ENCODE measurements at regions not wholly inside any gene's neighbourhood (a gene's known extent, or its start where the extent isn't known, plus 50 kb on each side); places are given as distances from the start of the nearest gene placed in this dataset.

DNA sequence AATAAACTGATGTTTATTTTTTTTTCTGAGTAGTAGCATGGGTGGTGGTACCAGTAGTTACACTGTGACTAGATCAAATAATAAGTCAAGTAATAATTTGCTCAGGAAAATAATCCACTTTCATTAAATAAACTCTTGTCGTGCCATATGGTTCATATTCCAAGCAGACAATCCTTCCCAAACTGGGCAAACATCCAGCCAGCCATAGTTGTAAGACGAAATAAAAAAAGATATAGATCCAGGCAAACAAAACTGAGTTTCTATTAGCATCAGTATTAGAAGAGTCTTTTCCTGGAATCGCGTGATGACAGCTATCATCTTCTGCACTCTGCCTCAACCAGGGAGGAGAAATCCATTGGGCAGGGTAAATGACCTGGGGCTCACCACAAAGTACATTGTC lies 508.4 kb upstream of the GOT2 start:
- WGBS, 2 donors: 49 to 56% methylated on average over 4 of the region's 4 CpGs
- no peaks in the 10 kb centered on the region for H3K27me3 ChIP-seq
- no peak for DNase-seq
- no peaks in the 10 kb centered on the region for H3K4me1 ChIP-seq
- H3K4me3 ChIP-seq: no peak overlapping the region
- no peak overlapping the region for H3K27ac ChIP-seq
- no peaks in the 10 kb centered on the region for H3K36me3 ChIP-seq (replicated peaks in 1 of 2; ENCODE audit: insufficient read depth in 1 of 2, low read depth in 2 of 2)
- no peak for ATAC-seq
- intact Hi-C loops (cut with DNase I): no loop called here
- H3K9me3 ChIP-seq: no peaks in the 10 kb centered on the region
- TF ChIP-seq, protein P1, sequence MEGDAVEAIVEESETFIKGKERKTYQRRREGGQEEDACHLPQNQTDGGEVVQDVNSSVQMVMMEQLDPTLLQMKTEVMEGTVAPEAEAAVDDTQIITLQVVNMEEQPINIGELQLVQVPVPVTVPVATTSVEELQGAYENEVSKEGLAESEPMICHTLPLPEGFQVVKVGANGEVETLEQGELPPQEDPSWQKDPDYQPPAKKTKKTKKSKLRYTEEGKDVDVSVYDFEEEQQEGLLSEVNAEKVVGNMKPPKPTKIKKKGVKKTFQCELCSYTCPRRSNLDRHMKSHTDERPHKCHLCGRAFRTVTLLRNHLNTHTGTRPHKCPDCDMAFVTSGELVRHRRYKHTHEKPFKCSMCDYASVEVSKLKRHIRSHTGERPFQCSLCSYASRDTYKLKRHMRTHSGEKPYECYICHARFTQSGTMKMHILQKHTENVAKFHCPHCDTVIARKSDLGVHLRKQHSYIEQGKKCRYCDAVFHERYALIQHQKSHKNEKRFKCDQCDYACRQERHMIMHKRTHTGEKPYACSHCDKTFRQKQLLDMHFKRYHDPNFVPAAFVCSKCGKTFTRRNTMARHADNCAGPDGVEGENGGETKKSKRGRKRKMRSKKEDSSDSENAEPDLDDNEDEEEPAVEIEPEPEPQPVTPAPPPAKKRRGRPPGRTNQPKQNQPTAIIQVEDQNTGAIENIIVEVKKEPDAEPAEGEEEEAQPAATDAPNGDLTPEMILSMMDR (IDR thresholded peaks at IDR 0.05): no peak
- TF ChIP-seq POLR2A (IDR thresholded peaks at IDR 0.05): no peak

DNA sequence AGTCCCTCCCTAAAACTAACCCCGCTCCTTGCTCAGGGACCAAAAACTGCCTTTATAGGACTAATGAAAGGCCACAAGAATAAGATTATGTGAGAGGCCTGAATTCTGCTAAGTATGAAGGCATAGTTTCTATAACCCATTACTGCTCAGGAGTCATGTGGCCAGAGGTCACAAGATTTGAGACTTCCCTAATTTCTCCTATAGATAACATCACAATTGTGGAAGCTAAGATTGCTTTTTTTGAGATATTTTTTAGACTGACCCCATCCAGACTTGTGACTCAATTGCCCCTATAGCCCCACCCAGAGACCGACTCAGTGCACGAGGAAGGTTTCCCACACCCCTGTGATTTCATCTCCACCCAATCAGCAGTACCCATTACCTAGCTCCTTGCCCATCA lies 504.1 kb upstream of the GOT2 start:
- ATAC-seq (no peak), DNase-seq (no peak)
- H3K4me3 ChIP-seq: no peak overlapping the region
- 66 to 69% methylated on average over 3 of the region's 3 CpGs for WGBS, 2 donors
- H3K4me1 ChIP-seq: no peaks in the 10 kb centered on the region
- no peaks in the 10 kb centered on the region for H3K36me3 ChIP-seq (replicated peaks in 1 of 2; ENCODE audit: insufficient read depth in 1 of 2, low read depth in 2 of 2)
- intact Hi-C loops (cut with DNase I): no loop called here
- no peaks in the 10 kb centered on the region for H3K9me3 ChIP-seq
- no peak overlapping the region for H3K27ac ChIP-seq
- no peaks in the 10 kb centered on the region for H3K27me3 ChIP-seq
- TF ChIP-seq, protein P1 (IDR thresholded peaks at IDR 0.05): no peak
- no peak for TF ChIP-seq POLR2A (IDR thresholded peaks at IDR 0.05)

DNA sequence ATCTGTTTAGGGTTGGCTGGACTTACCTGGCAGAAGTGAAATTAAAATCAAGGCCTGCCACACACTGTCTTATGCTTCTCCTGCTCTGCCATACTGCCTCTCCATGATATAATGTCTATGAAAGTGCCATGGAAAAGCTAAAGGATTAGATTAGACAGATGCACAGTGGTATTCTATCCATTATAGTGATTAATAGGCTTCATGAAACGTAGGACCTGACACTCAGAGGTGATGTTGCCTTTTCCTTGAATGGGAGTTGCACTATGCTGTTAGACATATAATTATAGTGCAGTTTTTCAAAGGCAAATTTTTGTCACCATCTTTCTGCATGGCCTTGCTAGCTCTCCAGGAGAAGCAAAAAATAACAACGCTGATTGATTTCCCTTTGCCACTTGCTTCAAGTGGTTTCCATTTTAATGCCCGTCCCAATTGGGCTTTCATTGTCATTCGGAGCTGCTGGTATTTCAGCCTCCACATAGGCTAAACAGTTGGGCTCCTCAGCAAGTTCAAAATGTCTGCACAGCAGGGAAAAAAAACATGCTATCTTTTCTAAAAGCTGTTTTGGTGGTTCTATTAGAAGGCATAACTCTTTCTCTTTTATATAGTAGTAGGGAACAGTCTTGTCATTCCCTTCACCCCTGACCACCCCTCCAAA lies 502.8 kb upstream of the GOT2 start:
- DNase-seq: no peak
- 49% methylated on average over 4 of the region's 4 CpGs for WGBS, 2 donors
- no peaks in the 10 kb centered on the region for H3K36me3 ChIP-seq (replicated peaks in 1 of 2; ENCODE audit: insufficient read depth in 1 of 2, low read depth in 2 of 2)
- H3K27ac ChIP-seq: no peak overlapping the region
- H3K4me1 ChIP-seq: no peaks in the 10 kb centered on the region
- H3K4me3 ChIP-seq: no peak overlapping the region
- no peak for TF ChIP-seq POLR2A (IDR thresholded peaks at IDR 0.05)
- TF ChIP-seq, protein P1 (IDR thresholded peaks at IDR 0.05): no peak
- ATAC-seq: no peak
- no peaks in the 10 kb centered on the region for H3K9me3 ChIP-seq
- H3K27me3 ChIP-seq: no peaks in the 10 kb centered on the region
- intact Hi-C loops (cut with DNase I): no loop called here

DNA sequence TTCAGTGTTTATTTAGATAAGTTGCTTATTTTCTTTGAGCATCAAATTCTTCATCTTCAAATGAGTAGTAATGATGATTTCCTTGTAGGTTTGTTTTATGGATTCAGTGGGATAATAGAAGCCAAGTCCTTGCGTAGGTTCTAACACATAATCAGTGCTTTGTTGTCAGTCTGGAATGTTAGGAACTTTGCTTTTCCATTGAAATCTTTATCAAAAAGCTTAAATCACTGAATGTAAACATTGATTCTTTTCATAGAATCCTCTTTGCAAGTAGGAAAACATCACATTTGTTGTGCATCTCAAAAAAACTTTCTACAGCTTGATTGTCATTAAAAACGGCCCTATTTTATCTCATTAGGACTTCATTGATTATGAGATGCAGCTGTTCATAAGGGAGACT lies 490.3 kb upstream of the GOT2 start:
- ATAC-seq (no peak), DNase-seq (no peak)
- H3K36me3 ChIP-seq (replicated peaks in 1 of 2; ENCODE audit: insufficient read depth in 1 of 2, low read depth in 2 of 2): no peaks in the 10 kb centered on the region
- 12 to 24% methylated on average over 2 of the region's 2 CpGs for WGBS, 2 donors
- TF ChIP-seq, protein P1 (IDR thresholded peaks at IDR 0.05): no peak
- TF ChIP-seq POLR2A (IDR thresholded peaks at IDR 0.05): no peak
- no peaks in the 10 kb centered on the region for H3K4me1 ChIP-seq
- H3K4me3 ChIP-seq: no peak overlapping the region
- no peak overlapping the region for H3K27ac ChIP-seq
- H3K27me3 ChIP-seq: no peaks in the 10 kb centered on the region
- intact Hi-C loops (cut with DNase I): no loop called here
- no peaks in the 10 kb centered on the region for H3K9me3 ChIP-seq

DNA sequence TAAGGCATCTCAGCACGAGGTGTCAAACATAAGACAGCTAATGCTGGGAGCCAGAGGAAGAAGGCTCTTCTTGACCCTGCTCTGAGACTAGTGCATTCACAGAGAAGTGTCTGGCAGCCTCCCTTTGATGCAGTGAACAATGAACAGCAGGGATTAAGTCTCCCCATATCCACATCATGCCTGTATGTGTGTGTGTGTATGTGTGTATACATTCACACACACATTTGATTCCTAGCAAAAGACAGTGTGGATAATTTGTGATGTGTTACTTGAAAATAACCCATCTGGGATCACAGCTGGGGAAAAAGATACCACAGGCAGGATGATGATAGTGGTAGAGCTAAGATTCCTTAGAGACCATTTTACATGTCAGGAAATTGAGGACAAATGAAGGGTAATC lies 485.9 kb upstream of the GOT2 start:
- ATAC-seq (no peak), DNase-seq (no peak)
- Histone ChIP-seq H3K27ac (no peak overlapping the region), H3K4me3 (no peak overlapping the region), H3K9me3 (no peaks in the 10 kb centered on the region), H3K4me1 (no peaks in the 10 kb centered on the region), H3K27me3 (no peaks in the 10 kb centered on the region), H3K36me3 (replicated peaks in 1 of 2; ENCODE audit: insufficient read depth in 1 of 2, low read depth in 2 of 2) (no peaks in the 10 kb centered on the region)
- intact Hi-C loops (cut with DNase I): no loop called here
- 12 to 57% methylated on average over 1 of the region's 1 CpG for WGBS, 2 donors
- TF ChIP-seq, protein P1 (IDR thresholded peaks at IDR 0.05): no peak
- TF ChIP-seq POLR2A (IDR thresholded peaks at IDR 0.05): no peak
